ENCODE measurements at regions not wholly inside any gene's neighbourhood (a gene's known extent, or its start where the extent isn't known, plus 50 kb on each side); places are given as distances from the start of the nearest gene placed in this dataset.

DNA sequence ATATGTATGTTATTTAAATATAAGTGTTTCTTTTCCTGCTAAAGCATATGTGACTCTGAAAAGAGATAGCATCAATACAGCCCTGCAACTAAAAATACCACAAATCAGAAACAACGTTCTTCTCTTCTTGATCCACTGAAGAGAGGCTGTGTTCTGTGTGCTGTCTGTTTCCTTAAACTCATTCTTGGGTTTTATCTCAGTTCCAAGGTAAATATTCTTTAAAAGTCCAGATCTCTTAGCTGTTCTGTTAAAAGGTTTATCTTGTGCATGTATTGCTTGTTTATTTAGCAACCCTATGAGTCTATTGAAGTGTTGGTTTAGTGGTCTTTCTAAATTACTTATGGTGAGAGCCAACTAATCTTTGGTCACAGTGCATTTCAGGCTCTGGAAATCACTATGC is 173.3 kb upstream of the NT5C1B start:
- DNase-seq, result no peak

DNA sequence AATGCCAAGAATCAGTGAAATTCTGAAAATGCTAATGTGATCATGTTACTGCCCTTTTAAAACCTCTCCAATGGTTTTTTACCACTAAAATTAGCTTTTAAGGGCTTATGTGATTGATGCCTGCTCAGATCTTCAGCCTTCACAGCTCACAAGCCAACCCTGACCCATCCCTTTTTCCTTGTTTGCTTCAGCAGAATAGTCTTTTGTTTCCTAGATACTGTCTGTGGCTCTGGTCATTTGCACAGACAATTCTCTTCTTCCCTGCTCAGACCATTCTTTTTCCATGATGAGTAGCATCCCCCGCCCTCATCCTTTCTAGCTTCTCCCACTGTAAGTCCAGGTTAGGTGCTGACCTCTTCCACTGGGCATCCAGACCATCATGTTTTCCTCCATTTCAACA is 164.9 kb upstream of the NT5C1B start:
- no peak for DNase-seq

DNA sequence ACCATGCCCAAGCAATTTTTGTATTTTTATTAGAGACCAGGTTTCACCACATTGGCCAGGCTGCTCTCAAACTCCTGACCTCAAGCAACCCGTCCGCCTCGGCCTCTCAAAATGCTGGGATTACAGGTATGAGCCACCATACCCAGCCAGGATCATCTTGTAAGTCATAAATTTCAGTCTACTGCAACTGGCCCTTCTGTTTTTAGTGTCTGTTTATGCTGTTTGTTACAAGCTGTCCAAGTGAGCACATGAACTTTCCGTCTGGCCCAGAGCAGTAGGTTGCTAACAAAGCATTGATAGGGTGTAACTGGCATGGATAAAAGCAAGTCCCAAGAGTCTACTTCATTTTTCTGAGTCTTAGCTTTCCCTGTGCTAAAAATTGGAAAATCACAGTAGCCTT is 164.4 kb upstream of the NT5C1B start:
- DNase-seq, result no peak

- DNase-seq, result no peak
Measured at GRCh38 chr2:18752667-18753422, 163.5 kb upstream of the NT5C1B start.

- no peak for DNase-seq
Measured at GRCh38 chr2:18752022-18752493, 162.7 kb upstream of the NT5C1B start.

- DNase-seq, result no peak
Measured at GRCh38 chr2:18750672-18751554, 161.5 kb upstream of the NT5C1B start.

DNA sequence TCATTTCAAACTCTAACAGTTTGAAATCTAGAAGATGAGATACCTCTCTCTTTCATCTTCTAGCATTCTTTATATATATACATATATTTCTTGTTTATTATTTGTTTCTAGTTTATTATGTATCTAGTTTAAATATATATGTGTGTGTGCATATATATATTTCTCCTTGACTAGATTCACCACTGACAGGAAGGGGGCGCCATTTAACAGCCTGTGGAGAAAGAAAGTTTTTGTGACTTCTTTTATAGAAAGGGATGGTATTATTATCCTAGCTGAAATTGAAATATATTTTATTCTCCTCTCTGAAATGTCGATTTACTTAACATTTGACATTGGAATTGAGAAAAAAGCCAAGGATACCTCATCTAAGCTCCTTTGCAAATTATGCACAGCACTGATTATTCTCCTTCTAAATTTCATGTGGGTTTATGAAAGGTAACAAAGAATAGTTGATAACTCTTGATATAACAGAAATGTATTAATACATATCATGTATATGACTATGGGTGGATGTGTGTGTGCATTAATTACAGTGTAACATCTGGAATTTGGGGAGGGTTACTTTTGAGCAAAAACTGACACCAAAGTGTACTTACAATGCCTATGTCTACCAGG is 160.7 kb upstream of the NT5C1B start:
- peak; percentile 59 for DNase-seq

- no peak for DNase-seq
Measured at GRCh38 chr2:18745431-18746272, 156.3 kb upstream of the NT5C1B start.

DNA sequence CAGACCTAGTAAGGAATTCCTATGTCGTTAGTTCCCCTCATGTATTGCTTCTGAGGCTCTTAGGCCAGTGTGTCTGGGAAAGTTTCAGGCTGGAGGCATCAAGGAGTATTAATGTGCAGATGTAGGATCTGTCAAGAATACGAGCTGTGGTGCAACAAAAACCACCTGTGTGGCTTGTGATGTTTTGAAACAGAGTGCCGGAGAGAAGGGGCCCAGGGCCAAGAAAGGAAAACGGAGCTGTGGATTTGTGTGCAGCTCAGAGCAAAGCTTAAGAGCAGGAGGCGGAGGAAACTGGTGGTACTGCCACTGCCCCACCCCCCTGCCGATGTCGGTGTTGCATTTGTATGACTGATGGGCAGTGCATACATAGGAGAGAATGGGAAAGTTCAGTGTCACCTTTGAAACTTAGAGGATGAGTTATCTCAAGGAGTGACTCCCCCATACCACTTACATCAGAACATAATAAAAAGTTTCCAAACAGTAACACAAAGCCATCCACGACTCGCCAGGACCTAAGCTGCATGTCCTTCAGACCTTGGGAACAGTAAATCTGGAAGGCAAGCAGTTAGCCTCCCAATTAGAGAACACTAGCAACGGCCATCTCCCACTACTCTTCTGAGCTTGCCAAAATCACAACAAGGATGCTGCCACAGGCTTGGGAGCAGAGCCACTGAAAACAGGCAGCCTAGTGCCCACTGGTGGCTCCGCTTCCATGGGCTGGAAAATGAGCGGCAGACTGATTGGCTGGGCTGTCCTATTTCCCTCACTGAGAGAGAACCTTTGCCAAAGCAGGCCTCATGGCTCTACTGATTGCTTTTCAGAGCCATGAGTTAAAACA is 152.7 kb upstream of the NT5C1B start:
- DNase-seq, result no peak

GRCh38 chr2:18741191-18741590 is 151.8 kb upstream of the NT5C1B start:
- DNase-seq, result no peak

GRCh38 chr2:18740474-18740881 is 151.1 kb upstream of the NT5C1B start:
- peak; percentile 72 for DNase-seq

DNA sequence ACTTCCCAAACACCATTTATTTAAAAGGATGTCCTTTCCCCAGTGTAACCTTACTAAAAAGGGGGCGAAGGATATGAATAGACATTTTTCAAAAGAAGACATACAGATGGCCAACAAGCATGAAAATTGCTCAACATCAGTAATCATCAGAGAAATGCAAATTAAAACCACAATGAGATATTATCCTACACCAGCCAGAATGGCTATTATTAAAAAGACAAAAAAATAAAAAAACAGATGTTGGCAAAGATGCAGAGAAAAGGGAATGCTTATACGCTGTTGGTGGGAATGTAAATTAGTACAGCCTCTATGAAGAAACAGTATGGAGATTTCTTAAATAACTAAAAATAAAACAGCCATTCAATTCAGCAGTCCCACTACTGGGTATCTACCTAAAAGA is 142.3 kb upstream of the NT5C1B start:
- no peak for DNase-seq

DNA sequence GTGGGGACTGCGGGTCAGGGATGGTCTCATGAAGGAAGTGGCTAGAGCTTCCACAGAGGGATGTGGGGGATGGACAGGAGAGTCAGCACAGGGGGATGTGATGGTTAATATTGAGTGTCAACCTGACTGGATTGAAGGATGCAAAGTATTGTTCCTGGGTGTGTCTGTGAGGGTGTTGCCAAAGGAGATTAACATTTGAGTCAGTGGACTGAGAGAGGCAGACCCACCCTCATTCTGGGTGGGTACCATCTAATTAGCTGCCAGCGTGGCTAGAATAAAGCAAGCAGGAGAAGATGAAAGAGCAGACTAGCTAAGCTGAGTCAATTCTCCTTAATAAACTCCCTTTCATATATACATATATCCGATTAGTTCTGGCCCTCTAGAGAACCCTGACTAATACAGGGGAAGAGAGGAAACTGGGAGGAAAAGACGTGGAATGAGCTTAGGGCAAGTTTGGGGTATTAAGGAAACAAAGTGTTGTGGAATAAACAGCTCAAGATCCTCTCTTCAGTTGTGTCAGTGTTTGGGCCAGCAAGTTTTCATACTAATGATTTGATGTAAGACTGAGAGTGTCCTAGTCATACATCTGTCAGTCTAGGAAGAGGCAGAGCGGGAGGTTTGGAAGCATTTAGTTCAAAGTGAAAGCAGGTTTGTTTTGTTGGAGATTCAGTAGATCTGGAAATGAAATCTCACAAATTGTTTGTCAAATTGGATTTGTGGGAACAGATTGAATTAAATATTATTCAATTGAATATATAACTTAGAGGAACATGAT is 135.2 kb upstream of the NT5C1B start:
- no peak for DNase-seq

DNA sequence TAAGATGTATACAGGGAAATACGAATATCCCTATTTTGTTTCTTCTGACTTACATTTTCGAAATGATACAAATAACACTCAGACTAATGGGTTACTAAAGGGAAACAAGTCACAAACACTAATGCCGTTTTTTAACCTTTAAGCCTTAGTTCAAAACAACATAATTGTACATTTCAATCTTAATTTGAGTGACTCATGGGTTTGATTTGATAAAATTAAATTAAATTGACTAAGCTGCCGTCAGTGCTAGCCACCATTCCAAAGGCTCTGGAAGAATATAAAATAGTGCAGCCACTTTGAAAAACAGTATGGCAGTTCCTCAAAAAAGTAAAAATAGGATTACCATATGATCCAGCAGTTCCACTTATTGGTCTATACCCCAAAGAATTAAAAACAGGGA is 133.8 kb upstream of the NT5C1B start:
- no peak for DNase-seq

GRCh38 chr2:18722101-18722500 is 132.7 kb upstream of the NT5C1B start:
- peak; percentile 61 for DNase-seq

GRCh38 chr2:18721038-18721922 is 131.9 kb upstream of the NT5C1B start:
- peak; percentile 40 for DNase-seq

GRCh38 chr2:18719978-18720775 is 130.8 kb upstream of the NT5C1B start:
- peak; percentile 97 for DNase-seq

DNA sequence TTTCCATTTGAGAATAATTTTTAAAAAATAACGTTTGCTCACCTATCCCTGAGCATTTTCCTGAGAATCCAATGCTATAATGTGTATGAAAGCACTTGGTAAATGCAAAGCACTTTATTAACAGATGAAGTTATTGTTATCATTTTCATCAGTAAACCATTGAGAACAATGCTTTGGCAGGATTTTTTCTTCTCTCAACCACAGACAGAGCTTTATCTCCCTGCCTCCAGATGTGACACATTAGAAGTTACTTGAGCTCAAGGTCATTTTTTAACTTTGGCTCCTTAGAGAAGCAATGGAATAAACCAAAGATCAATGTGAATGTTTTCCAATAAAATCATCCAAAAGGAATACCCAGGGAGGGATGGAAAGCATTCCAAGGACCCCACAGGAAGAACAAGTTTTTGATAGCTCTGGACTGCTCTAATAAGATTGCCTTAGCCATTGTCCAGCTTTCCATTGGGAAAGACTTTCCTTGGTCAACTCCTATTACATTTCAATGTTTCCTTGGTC is 118.9 kb upstream of the NT5C1B start:
- DNase-seq, result no peak

GRCh38 chr2:18706001-18706400 is 116.6 kb upstream of the NT5C1B start:
- no peak for DNase-seq
